K562 (cell line): ENCODE measurements at regions not wholly inside any gene's neighbourhood (a gene's known extent, or its start where the extent isn't known, plus 50 kb on each side); places are given as distances from the start of the nearest gene placed in this dataset.

Source experiments
- ATAC-seq: fragments of 200-7000 bp; cut with Tn5 transposase; 3 replicates; pipeline ENCODE4 v1.9.1; 2020; ENCODE audit warnings: moderate library complexity
- BruUV-seq: library from RNA; stranded (reverse); fragments of 400-500 nt; replicated peaks from 2 replicates; lab custom pipeline; 2021; lab: Mats Ljungman, UMichigan
- CTCF ChIA-PET: fragments of 300-600 bp; formaldehyde crosslinking; extraction: SDS; loops from one replicate; lab custom pipeline; 2021; ENCODE audit warnings: low intra/inter-chr PET ratio; lab: Yijun Ruan, JAX
- POLR2A ChIA-PET: fragments of 300-600, 350-650 bp; sonication (Branson Sonifier 250); formaldehyde crosslinking; extraction: SDS; loops from one replicate; lab custom pipeline; 2021; ENCODE audit warnings: antibody characterized with exemption, inconsistent platforms; lab: Yijun Ruan, JAX
- DNase-seq, 4 experiments: peaks; one replicate each; pipeline versions ENCODE4 v3.0.0 to v3.0.0-alpha.2; 2011 to 2018; ENCODE audit warnings: low spot score in 3 of 4, mixed read lengths in 3 of 4; ENCODE audit errors: extremely low read depth in 1 of 4
- FAIRE-seq: peaks from 2 replicates; lab custom pipeline; 2011; peaks lifted over from hg19 to GRCh38; lab: Jason Lieb, UNC
- H2AFZ ChIP-seq: 2 replicates; pipeline ENCODE4 v1.6.0; 2011; ENCODE audit warnings: low read depth, low read length, control low read depth, inconsistent platforms
- H3K27ac ChIP-seq: fragments of 200-600 bp; 3 replicates; pipeline ENCODE4 v1.8.0; 2011; ENCODE audit warnings: low read depth, mild to moderate bottlenecking, control low read depth, inconsistent platforms, low read length, moderate library complexity, mixed read lengths; ENCODE audit errors: extremely low read depth
- H3K27me3 ChIP-seq, 2 experiments: fragments of 300-600 bp in 1 of 2; 2 replicates in 1 of 2; 3 replicates in 1 of 2; pipeline versions ENCODE4 v1.6.0 to v1.8.0; 2011; ENCODE audit warnings: inconsistent platforms in 2 of 2, low read length in 2 of 2, mild to moderate bottlenecking in 1 of 2, mixed read lengths in 1 of 2, moderate library complexity in 1 of 2; ENCODE audit not compliant: control insufficient read depth in 2 of 2, insufficient read depth in 2 of 2
- H3K36me3 ChIP-seq: fragments of 300-600 bp; 3 replicates; pipeline ENCODE4 v1.8.0; 2011; ENCODE audit warnings: mild to moderate bottlenecking, low read length, inconsistent platforms; ENCODE audit not compliant: control insufficient read depth, insufficient read depth
- H3K4me1 ChIP-seq, 2 experiments: fragments of 200-600 bp in 1 of 2; replicated peaks in 1 of 2; 2 replicates in 1 of 2; 3 replicates in 1 of 2; pipeline versions ENCODE4 v1.5.1 to v1.8.0; 2011; ENCODE audit warnings: inconsistent platforms in 2 of 2, low read length in 2 of 2, mild to moderate bottlenecking in 1 of 2, mixed read lengths in 1 of 2, moderate library complexity in 1 of 2; ENCODE audit not compliant: control insufficient read depth in 2 of 2, insufficient read depth in 2 of 2
- H3K4me2 ChIP-seq: 2 replicates; pipeline ENCODE4 v1.6.1; 2011; ENCODE audit warnings: low read length, control low read depth, inconsistent platforms, mixed read lengths; ENCODE audit not compliant: insufficient read depth
- H3K4me3 ChIP-seq: fragments of 200-600 bp; sonication (generic), shearing (Covaris generic); 2 replicates; pipeline ENCODE4 v1.5.1; 2016; ENCODE audit warnings: control low read depth, inconsistent platforms
- H3K79me2 ChIP-seq: fragments of 200-600 bp; 3 replicates; pipeline ENCODE4 v1.8.0; 2011; ENCODE audit warnings: low read length, inconsistent platforms; ENCODE audit not compliant: control insufficient read depth, insufficient read depth
- H3K9ac ChIP-seq, 2 experiments: 2 replicates each; pipeline versions ENCODE4 v1.6.0 to v1.6.1; 2011; ENCODE audit warnings: low read depth in 2 of 2, low read length in 2 of 2, control low read depth in 1 of 2, inconsistent platforms in 1 of 2, mild to moderate bottlenecking in 1 of 2, mixed read lengths in 1 of 2; ENCODE audit not compliant: insufficient read depth in 1 of 2
- H3K9me1 ChIP-seq: one replicate; pipeline ENCODE4 v1.6.0; 2011; ENCODE audit warnings: inconsistent platforms, mild to moderate bottlenecking, low read length, moderate library complexity; ENCODE audit not compliant: control insufficient read depth, insufficient read depth
- H3K9me3 ChIP-seq: replicated peaks from 2 replicates; pipeline ENCODE4 v1.5.1; 2011; ENCODE audit warnings: low read depth, low read length, inconsistent platforms; ENCODE audit not compliant: control insufficient read depth, insufficient read depth
- H4K20me1 ChIP-seq: replicated peaks from 2 replicates; pipeline ENCODE4 v1.6.1; 2011; ENCODE audit warnings: low read length, inconsistent platforms, mixed read lengths; ENCODE audit not compliant: control insufficient read depth, insufficient read depth
- E2F3 ChIP-seq: fragments of 250-450 bp; sonication (Bioruptor Pico); IDR thresholded peaks from 2 replicates; pipeline ENCODE4 v1.4.0; 2020; ENCODE audit warnings: mild to moderate bottlenecking
- FOXP4 ChIP-seq: sonication (generic); formaldehyde crosslinking; IDR thresholded peaks from 2 replicates; pipeline ENCODE4 v1.8.0; 2022; ENCODE audit warnings: mild to moderate bottlenecking, missing genetic modification reagents, borderline replicate concordance
- GABPB1 ChIP-seq: sonication (generic); formaldehyde crosslinking; IDR thresholded peaks from 2 replicates; pipeline ENCODE4 v1.8.0; 2022; ENCODE audit warnings: mild to moderate bottlenecking, missing genetic modification reagents
- MCM5 ChIP-seq: fragments of 450-650 bp; IDR thresholded peaks from 2 replicates; pipeline ENCODE4 v1.6.1; 2016; ENCODE audit warnings: low read depth
- PATZ1 ChIP-seq: fragments of 250-450 bp; sonication (Bioruptor Pico); IDR thresholded peaks from 2 replicates; pipeline ENCODE4 v1.5.0; 2020; ENCODE audit warnings: mild to moderate bottlenecking, borderline replicate concordance
- POLR2H ChIP-seq: IDR thresholded peaks from 2 replicates; pipeline ENCODE4 v1.6.1; 2016; ENCODE audit warnings: missing genetic modification characterization, low read depth, mild to moderate bottlenecking, control low read depth, missing compliant biosample characterization, moderate library complexity
- ZBTB34 ChIP-seq: fragments of 250-450 bp; sonication (Bioruptor Pico); IDR thresholded peaks from 2 replicates; pipeline ENCODE4 v1.8.0; 2021; ENCODE audit warnings: mild to moderate bottlenecking, moderate library complexity
- ZFPM2 ChIP-seq: fragments of 250-450 bp; sonication (Bioruptor Pico); IDR thresholded peaks from 2 replicates; pipeline ENCODE4 v1.5.1; 2022; ENCODE audit warnings: mild to moderate bottlenecking
- ZHX1 ChIP-seq: fragments of 150-350 bp; conservative IDR thresholded peaks from 2 replicates; pipeline ENCODE4 v1.6.1; 2014; ENCODE audit warnings: low read length
- ZNF717 ChIP-seq: fragments of 250-450 bp; sonication (Bioruptor Pico); IDR thresholded peaks from 2 replicates; pipeline ENCODE4 v1.5.0; 2021
- WGBS: fragments of 100-300 bp; shearing (Covaris generic); methylation state at CpG from one replicate; pipeline ENCODE4 v1.1.6; 2016; ENCODE audit warnings: low coverage, mixed read lengths; ENCODE audit not compliant: insufficient coverage; ENCODE audit errors: missing lambda C conversion rate; 5-methylcytosine and 5-hydroxymethylcytosine counted together
- in situ Hi-C: fragments of 300-500 bp; cut with MboI; formaldehyde crosslinking; loops from 4 replicates; pipeline ENCODE4 v1.15.0; 2018; ENCODE audit warnings: inconsistent platforms, mixed read lengths
- intact Hi-C: fragments of 100-400 bp; cut with micrococcal nuclease; formaldehyde crosslinking; loops from 2 replicates; pipeline ENCODE4 v1.14.2; 2022

- intact Hi-C loops (no loop called here), in situ Hi-C loops (no loop called here)
- no peak overlapping the region for H3K4me3 ChIP-seq
- ChIA-PET POLR2A (no interaction called here), CTCF (no interaction called here)
- H3K79me2 ChIP-seq, result no peaks in the 10 kb centered on the region
- H2AFZ ChIP-seq, result no peak overlapping the region
- no peak overlapping the region for H3K9ac ChIP-seq
- no peak for FAIRE-seq
- no TSS peak for BruUV-seq
- TF ChIP-seq ZHX1 (no peak), FOXP4 (CRISPR knock-in tag) (no peak), POLR2H (no peak), GABPB1 (CRISPR knock-in tag) (no peak), ZBTB34 (CRISPR knock-in tag) (no peak), MCM5 (no peak), ZFPM2 (CRISPR knock-in tag) (no peak), PATZ1 (CRISPR knock-in tag) (no peak), E2F3 (CRISPR knock-in tag) (no peak), ZNF717 (CRISPR knock-in tag) (no peak)
- H4K20me1 ChIP-seq, result no peaks in the 10 kb centered on the region
- no peak overlapping the region for H3K27ac ChIP-seq
- no peaks in the 10 kb centered on the region for H3K27me3 ChIP-seq
- 24% methylated on average over 3 of the region's 3 CpGs for WGBS
- no peak overlapping the region for H3K4me2 ChIP-seq
- H3K9me3 ChIP-seq, result no peaks in the 10 kb centered on the region
- DNase-seq, result no peak
- H3K4me1 ChIP-seq, result no peaks in the 10 kb centered on the region; a peak in 2 of 5 replicates
- no peaks in the 10 kb centered on the region for H3K36me3 ChIP-seq
- no peak for ATAC-seq
- no peaks in the 10 kb centered on the region for H3K9me1 ChIP-seq
These were observed 504.1 kb upstream of the ATXN7L3B start for GRCh38 chr12:74033531-74033930.
